HCT116 (cell line): ENCODE measurements at regions not wholly inside any gene's neighbourhood (a gene's known extent, or its start where the extent isn't known, plus 50 kb on each side); places are given as distances from the start of the nearest gene placed in this dataset.

Experiments used
- ATAC-seq: fragments of 200-7000 bp; cut with Tn5 transposase; 2 replicates; pipeline ENCODE4 v1.9.1; 2020; ENCODE audit warnings: mild to moderate bottlenecking, moderate library complexity
- BruUV-seq: library from RNA; stranded (reverse); fragments of 400-500 nt; replicated peaks from 2 replicates; lab custom pipeline; 2021; lab: Mats Ljungman, UMichigan
- CTCF ChIA-PET: fragments of 300-600 bp; sonication (Branson Sonifier 250); formaldehyde crosslinking; loops from one replicate; lab custom pipeline; 2021; ENCODE audit warnings: antibody characterized with exemption; lab: Charles Lee
- POLR2A ChIA-PET: fragments of 300-600, 350-600 bp; sonication (Branson Sonifier 250); formaldehyde crosslinking; loops from one replicate; lab custom pipeline; 2021; ENCODE audit warnings: antibody characterized with exemption; lab: Charles Lee
- RAD21 ChIA-PET, 2 experiments: fragments of 300-600 bp; sonication (Branson Sonifier 250); formaldehyde crosslinking; loops; one replicate each; lab custom pipeline; 2023; ENCODE audit warnings: low total read pairs in 2 of 2; ENCODE audit not compliant: uncharacterized antibody in 2 of 2, unreplicated experiment in 2 of 2, low non-redundant PET in 1 of 2; lab: Charles Lee
- DNase-seq: peaks from one replicate; pipeline ENCODE4 v3.0.0-alpha.2; 2010; ENCODE audit warnings: low read depth, low spot score
- H2AFZ ChIP-seq: fragments of 200-600 bp; shearing (Covaris generic), sonication (generic); 2 replicates; pipeline ENCODE4 v1.6.1; 2017; ENCODE audit warnings: low read depth, mixed run types, mixed read lengths, antibody characterized with exemption, low read length; ENCODE audit not compliant: poor library complexity, severe bottlenecking
- H3K27ac ChIP-seq: 2 replicates; pipeline ENCODE4 v1.5.1; 2012; ENCODE audit warnings: low read depth, low read length
- H3K27me3 ChIP-seq: fragments of 200-600 bp; sonication (generic); 2 replicates; pipeline ENCODE4 v1.6.1; 2016; ENCODE audit warnings: mixed run types, low read length, mixed read lengths; ENCODE audit not compliant: insufficient read depth
- H3K36me3 ChIP-seq, 2 experiments: fragments of 200-500 bp in 1 of 2; fragments of 200-600 bp in 1 of 2; sonication (Bioruptor generic) in 1 of 2; sonication (generic) in 1 of 2; 2 replicates each; pipeline versions ENCODE4 v1.5.1 to v1.6.1; 2014 to 2016; ENCODE audit warnings: low read length in 2 of 2, inconsistent platforms in 1 of 2, mixed read lengths in 1 of 2, mixed run types in 1 of 2; ENCODE audit not compliant: insufficient read depth in 2 of 2, control insufficient read depth in 1 of 2
- H3K4me1 ChIP-seq, 2 experiments: fragments of 200-600 bp in 1 of 2; sonication (generic) in 1 of 2; 2 replicates each; pipeline versions ENCODE4 v1.5.1 to v1.6.1; 2012 to 2017; ENCODE audit warnings: low read length in 2 of 2, inconsistent platforms in 1 of 2, mild to moderate bottlenecking in 1 of 2, mixed read lengths in 1 of 2, mixed run types in 1 of 2, moderate library complexity in 1 of 2; ENCODE audit not compliant: insufficient read depth in 2 of 2, control insufficient read depth in 1 of 2
- H3K4me2 ChIP-seq: fragments of 200-600 bp; sonication (generic); 2 replicates; pipeline ENCODE4 v1.6.1; 2017; ENCODE audit warnings: mixed run types, low read length, mixed read lengths
- H3K4me3 ChIP-seq, 2 experiments: fragments of 200-600 bp in 1 of 2; sonication (generic) in 1 of 2; replicated peaks in 1 of 2; 2 replicates each; pipeline ENCODE4 v1.5.1; 2011 to 2016; ENCODE audit warnings: low read length in 2 of 2, control low read depth in 1 of 2, low read depth in 1 of 2, mild to moderate bottlenecking in 1 of 2, mixed read lengths in 1 of 2, mixed run types in 1 of 2
- H3K79me2 ChIP-seq: fragments of 200-600 bp; sonication (generic); 2 replicates; pipeline ENCODE4 v1.6.1; 2017; ENCODE audit warnings: mild to moderate bottlenecking, mixed run types, low read length, moderate library complexity, mixed read lengths; ENCODE audit not compliant: insufficient read depth
- H3K9ac ChIP-seq: fragments of 200-600 bp; sonication (generic); 2 replicates; pipeline ENCODE4 v1.6.1; 2016; ENCODE audit warnings: low read length, mixed read lengths
- H3K9me2 ChIP-seq: fragments of 200-600 bp; sonication (generic), shearing (Covaris generic); 2 replicates; pipeline ENCODE4 v1.6.1; 2017; ENCODE audit warnings: mixed run types, mild to moderate bottlenecking, moderate library complexity; ENCODE audit not compliant: insufficient read depth
- H3K9me3 ChIP-seq, 2 experiments: fragments of 200-500 bp in 1 of 2; fragments of 200-600 bp in 1 of 2; sonication (Bioruptor generic) in 1 of 2; sonication (generic) in 1 of 2; 2 replicates each; pipeline ENCODE4 v1.6.1; 2014 to 2017; ENCODE audit warnings: low read length in 2 of 2, mixed read lengths in 2 of 2, inconsistent platforms in 1 of 2, low read depth in 1 of 2, mild to moderate bottlenecking in 1 of 2, mixed run types in 1 of 2, moderate library complexity in 1 of 2; ENCODE audit not compliant: control insufficient read depth in 1 of 2, insufficient read depth in 1 of 2
- H4K20me1 ChIP-seq: fragments of 200-600 bp; sonication (generic), shearing (Covaris generic); 2 replicates; pipeline ENCODE4 v1.6.1; 2017; ENCODE audit warnings: mixed run types, mild to moderate bottlenecking, moderate library complexity; ENCODE audit not compliant: insufficient read depth
- CBX3 ChIP-seq: IDR thresholded peaks from 2 replicates; pipeline ENCODE4 v1.6.1; 2012; ENCODE audit warnings: low read depth
- EGR1 ChIP-seq: IDR thresholded peaks from 2 replicates; pipeline ENCODE4 v1.6.1; 2012; ENCODE audit warnings: low read depth
- ELF1 ChIP-seq: IDR thresholded peaks from 2 replicates; pipeline ENCODE4 v1.6.1; 2012; ENCODE audit warnings: low read depth, borderline replicate concordance
- EZH2phosphoT487 ChIP-seq: fragments of 200-600 bp; IDR thresholded peaks from 2 replicates; pipeline ENCODE4 v1.6.1; 2018; ENCODE audit warnings: antibody characterized with exemption, borderline replicate concordance
- MAX ChIP-seq: IDR thresholded peaks from 2 replicates; pipeline ENCODE4 v1.6.1; 2012
- POLR2A ChIP-seq: IDR thresholded peaks from 2 replicates; pipeline ENCODE4 v1.7.0; 2011; ENCODE audit warnings: borderline replicate concordance; ENCODE audit not compliant: insufficient read depth, insufficient read length; ENCODE audit errors: extremely low read depth
- RAD21 ChIP-seq: IDR thresholded peaks from 2 replicates; pipeline ENCODE4 v1.6.1; 2012; ENCODE audit warnings: low read depth, mild to moderate bottlenecking
- REST ChIP-seq: IDR thresholded peaks from 2 replicates; pipeline ENCODE4 v1.6.1; 2012; ENCODE audit warnings: low read depth
- SRF ChIP-seq: IDR thresholded peaks from 2 replicates; pipeline ENCODE4 v1.6.1; 2012; ENCODE audit warnings: low read depth
- TCF7L2 ChIP-seq: IDR thresholded peaks from 2 replicates; pipeline ENCODE4 v1.7.0; 2011; ENCODE audit warnings: borderline replicate concordance, inconsistent platforms; ENCODE audit not compliant: insufficient read depth, insufficient read length; ENCODE audit errors: extremely low read depth
- YY1 ChIP-seq: IDR thresholded peaks from 2 replicates; pipeline ENCODE4 v1.6.1; 2011; ENCODE audit warnings: low read length, low read depth, moderate library complexity, mild to moderate bottlenecking; ENCODE audit not compliant: insufficient replicate concordance; ENCODE audit errors: extremely low read depth
- ZBTB33 ChIP-seq: IDR thresholded peaks from 2 replicates; pipeline ENCODE4 v1.6.1; 2011; ENCODE audit warnings: mild to moderate bottlenecking, low read length, moderate library complexity; ENCODE audit not compliant: insufficient replicate concordance; ENCODE audit errors: extremely low read depth
- ZNF274 ChIP-seq: fragments of 200-500 bp; sonication (Bioruptor generic); IDR thresholded peaks from 2 replicates; pipeline ENCODE4 v1.6.1; 2014; ENCODE audit warnings: mild to moderate bottlenecking, low read depth, low read length, inconsistent platforms
- intact Hi-C: fragments of 100-400 bp; cut with micrococcal nuclease; formaldehyde crosslinking; loops from 2 replicates; pipeline ENCODE4 v1.10.0; 2022

GRCh38 chr18:56423626-56424025 lies 214.8 kb downstream of the TXNL1 start:
- H3K4me3 ChIP-seq, result no peak overlapping the region
- no peak overlapping the region for H3K9ac ChIP-seq
- no peak overlapping the region for H2AFZ ChIP-seq
- intact Hi-C loops, result no loop called here
- ATAC-seq, result no peak
- no peaks in the 10 kb centered on the region for H3K36me3 ChIP-seq
- BruUV-seq, result no TSS peak
- H3K27me3 ChIP-seq, result no peaks in the 10 kb centered on the region
- no peaks in the 10 kb centered on the region for H4K20me1 ChIP-seq
- no peak overlapping the region for H3K27ac ChIP-seq
- H3K4me1 ChIP-seq, result no peaks in the 10 kb centered on the region
- ChIA-PET RAD21 (no interaction called here), POLR2A (no interaction called here), CTCF (no interaction called here)
- H3K9me2 ChIP-seq, result no peaks in the 10 kb centered on the region
- H3K4me2 ChIP-seq, result no peak overlapping the region
- TF ChIP-seq REST (no peak), SRF (no peak), CBX3 (no peak), TCF7L2 (no peak), EGR1 (no peak), YY1 (no peak)
- no peaks in the 10 kb centered on the region for H3K79me2 ChIP-seq
- H3K9me3 ChIP-seq, result no peaks in the 10 kb centered on the region; a peak in 1 of 4 replicates
- DNase-seq, result no peak

- Histone ChIP-seq H3K4me3 (no peak overlapping the region), H3K9ac (no peak overlapping the region), H3K9me3 (no peaks in the 10 kb centered on the region; a peak in 1 of 4 replicates), H3K4me2 (no peak overlapping the region), H3K27me3 (no peaks in the 10 kb centered on the region), H3K36me3 (no peaks in the 10 kb centered on the region), H4K20me1 (no peaks in the 10 kb centered on the region), H3K9me2 (no peaks in the 10 kb centered on the region), H3K79me2 (no peaks in the 10 kb centered on the region), H2AFZ (no peak overlapping the region), H3K4me1 (no peaks in the 10 kb centered on the region), H3K27ac (no peak overlapping the region)
- intact Hi-C loops, result no loop called here
- POLR2A ChIA-PET, result no interaction called here
- CTCF ChIA-PET, result no interaction called here
- ATAC-seq (no peak), DNase-seq (no peak)
- BruUV-seq, result no TSS peak
- RAD21 ChIA-PET, result no interaction called here
- TF ChIP-seq ZBTB33, result no peak
- no peak for TF ChIP-seq EZH2phosphoT487
- no peak for TF ChIP-seq EGR1
- TF ChIP-seq ZNF274, result no peak
- no peak for TF ChIP-seq MAX
- no peak for TF ChIP-seq ELF1
- TF ChIP-seq RAD21, result no peak
- no peak for TF ChIP-seq POLR2A
These were observed 216.7 kb downstream of the TXNL1 start for GRCh38 chr18:56421647-56422046.
